GM04504 (cell line): ENCODE measurements at regions not wholly inside any gene's neighbourhood (a gene's known extent, or its start where the extent isn't known, plus 50 kb on each side); places are given as distances from the start of the nearest gene placed in this dataset.

Experiments used
- DNase-seq: peaks from one replicate; pipeline ENCODE4 v3.0.0-alpha.2; 2012; ENCODE audit warnings: low read depth

GRCh38 chr4:136664988-136665387, 867.3 kb downstream of the PCDH18 start:
- DNase-seq: no peak

GRCh38 chr4:136662539-136662938, 869.8 kb downstream of the PCDH18 start:
- DNase-seq: no peak

- no peak for DNase-seq
Measured at GRCh38 chr4:136653640-136654406, 878.5 kb downstream of the PCDH18 start.

GRCh38 chr4:136651932-136652331, 880.4 kb downstream of the PCDH18 start:
- DNase-seq: no peak

GRCh38 chr4:136651278-136651667, 881.0 kb downstream of the PCDH18 start:
- no peak for DNase-seq

- no peak for DNase-seq
Measured at GRCh38 chr4:136650541-136651277, 881.6 kb downstream of the PCDH18 start.

- no peak for DNase-seq
Measured at GRCh38 chr4:136644279-136644678, 888.0 kb downstream of the PCDH18 start.

- DNase-seq: no peak
Measured at GRCh38 chr4:136643416-136643815, 888.9 kb downstream of the PCDH18 start.

- no peak for DNase-seq
Measured at GRCh38 chr4:136637071-136637777, 895.1 kb downstream of the PCDH18 start.

GRCh38 chr4:136636155-136636554, 896.1 kb downstream of the PCDH18 start:
- no peak for DNase-seq

GRCh38 chr4:136634121-136634520, 898.2 kb downstream of the PCDH18 start:
- DNase-seq: no peak

GRCh38 chr4:136599890-136600289, 932.4 kb downstream of the PCDH18 start:
- DNase-seq: no peak

GRCh38 chr4:136590440-136590839, 941.9 kb downstream of the PCDH18 start:
- no peak for DNase-seq

- no peak for DNase-seq
Measured at GRCh38 chr4:136583567-136583966, 948.7 kb downstream of the PCDH18 start.

- no peak for DNase-seq
Measured at GRCh38 chr4:136581119-136581518, 951.2 kb downstream of the PCDH18 start.

GRCh38 chr4:136575146-136575545, 957.1 kb downstream of the PCDH18 start:
- DNase-seq: no peak

- DNase-seq: no peak
Measured at GRCh38 chr4:136573460-136573859, 958.8 kb downstream of the PCDH18 start.

- no peak for DNase-seq
Measured at GRCh38 chr4:136571315-136571714, 961.0 kb downstream of the PCDH18 start.

- DNase-seq: no peak
Measured at GRCh38 chr4:136562834-136563233, 969.5 kb downstream of the PCDH18 start.

GRCh38 chr4:136558940-136559494, 973.3 kb downstream of the PCDH18 start:
- DNase-seq: no peak

GRCh38 chr4:136557396-136557795, 974.9 kb downstream of the PCDH18 start:
- no peak for DNase-seq

GRCh38 chr4:136554033-136554432, 978.3 kb downstream of the PCDH18 start:
- no peak for DNase-seq

- no peak for DNase-seq
Measured at GRCh38 chr4:136551753-136552152, 980.5 kb downstream of the PCDH18 start.
